Effector memory CD4-positive, alpha-beta T cell (primary cell): ENCODE measurements at regions not wholly inside any gene's neighbourhood (a gene's known extent, or its start where the extent isn't known, plus 50 kb on each side); places are given as distances from the start of the nearest gene placed in this dataset.

Experiments
- DNase-seq, 3 donors: peaks; one replicate each; pipeline ENCODE4 v3.0.0-alpha.2; 2020
- H3K27ac ChIP-seq: 2 replicates; pipeline ENCODE4 v1.7.0; 2013; ENCODE audit warnings: mild to moderate bottlenecking, low read length, moderate library complexity; ENCODE audit not compliant: insufficient read depth, poor library complexity, severe bottlenecking
- H3K27me3 ChIP-seq: replicated peaks from 2 replicates; pipeline ENCODE4 v1.7.0; 2013; ENCODE audit warnings: mild to moderate bottlenecking, low read length; ENCODE audit not compliant: insufficient read depth, control insufficient read depth, poor library complexity, severe bottlenecking
- H3K36me3 ChIP-seq: 2 replicates; pipeline ENCODE4 v1.7.0; 2013; ENCODE audit warnings: mild to moderate bottlenecking, low read length, moderate library complexity; ENCODE audit not compliant: control insufficient read depth, insufficient read depth
- H3K4me1 ChIP-seq: 2 replicates; pipeline ENCODE4 v1.7.0; 2013; ENCODE audit warnings: low read length, mild to moderate bottlenecking; ENCODE audit not compliant: control insufficient read depth, insufficient read depth, poor library complexity, severe bottlenecking
- H3K4me3 ChIP-seq: 2 replicates; pipeline ENCODE4 v1.7.0; 2013; ENCODE audit warnings: low read length, low read depth, mild to moderate bottlenecking; ENCODE audit not compliant: insufficient read depth, poor library complexity, severe bottlenecking
- H3K9me3 ChIP-seq: 2 replicates; pipeline ENCODE4 v1.7.0; 2013; ENCODE audit warnings: mild to moderate bottlenecking, low read length, moderate library complexity; ENCODE audit not compliant: control insufficient read depth

GRCh38 chr5:99901972-99902371, 633.2 kb upstream of the FAM174A start:
- DNase-seq = no peak
- Histone ChIP-seq H3K27me3 (no peaks in the 10 kb centered on the region), H3K4me3 (no peak overlapping the region), H3K9me3 (no peaks in the 10 kb centered on the region), H3K36me3 (no peaks in the 10 kb centered on the region), H3K27ac (no peak overlapping the region), H3K4me1 (no peaks in the 10 kb centered on the region)

GRCh38 chr5:99900302-99900852, 634.8 kb upstream of the FAM174A start:
- no peaks in the 10 kb centered on the region for H3K27me3 ChIP-seq
- H3K36me3 ChIP-seq = no peaks in the 10 kb centered on the region
- H3K9me3 ChIP-seq = no peaks in the 10 kb centered on the region
- H3K27ac ChIP-seq = no peak overlapping the region
- H3K4me3 ChIP-seq = no peak overlapping the region
- no peaks in the 10 kb centered on the region for H3K4me1 ChIP-seq
- DNase-seq = no peak

DNA sequence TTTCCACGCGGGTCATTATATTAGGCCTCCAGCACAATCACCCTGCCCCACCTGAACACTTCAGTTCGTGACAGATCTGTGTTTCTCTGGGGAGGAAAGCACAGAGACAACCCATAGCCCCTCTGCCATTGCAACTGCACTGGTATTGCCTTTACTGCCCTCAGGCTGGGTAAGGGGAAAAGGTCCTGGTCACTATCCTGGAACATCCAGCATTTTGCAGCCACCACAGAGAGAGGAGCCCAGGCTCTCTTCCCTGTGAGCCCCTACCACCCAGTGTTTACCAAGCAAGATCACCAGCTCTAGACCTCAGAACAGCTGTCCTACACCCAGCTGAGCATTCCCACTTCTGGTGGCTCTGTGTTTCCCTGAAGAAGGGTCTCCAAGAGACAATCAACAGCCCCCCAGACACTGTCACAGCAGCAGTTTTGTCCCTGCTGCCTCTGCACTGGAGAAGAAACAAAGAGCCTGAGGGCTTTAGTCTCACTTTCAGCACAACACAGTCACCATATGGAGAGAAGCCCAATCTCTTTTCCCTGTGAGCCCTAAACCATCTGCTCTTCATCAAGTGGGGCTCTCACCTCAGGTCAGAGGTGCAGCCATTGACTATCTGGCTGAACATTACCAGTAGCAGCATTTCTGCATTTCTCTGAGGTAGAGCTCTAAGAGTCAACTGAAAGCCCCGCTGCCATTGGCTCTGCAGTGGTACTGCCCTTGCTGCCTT, 655.2 kb upstream of the FAM174A start:
- Histone ChIP-seq H3K4me1 (no peaks in the 10 kb centered on the region), H3K27ac (no peak overlapping the region), H3K4me3 (no peak overlapping the region), H3K9me3 (no peaks in the 10 kb centered on the region), H3K36me3 (no peaks in the 10 kb centered on the region), H3K27me3 (no peaks in the 10 kb centered on the region)
- no peak for DNase-seq

DNA sequence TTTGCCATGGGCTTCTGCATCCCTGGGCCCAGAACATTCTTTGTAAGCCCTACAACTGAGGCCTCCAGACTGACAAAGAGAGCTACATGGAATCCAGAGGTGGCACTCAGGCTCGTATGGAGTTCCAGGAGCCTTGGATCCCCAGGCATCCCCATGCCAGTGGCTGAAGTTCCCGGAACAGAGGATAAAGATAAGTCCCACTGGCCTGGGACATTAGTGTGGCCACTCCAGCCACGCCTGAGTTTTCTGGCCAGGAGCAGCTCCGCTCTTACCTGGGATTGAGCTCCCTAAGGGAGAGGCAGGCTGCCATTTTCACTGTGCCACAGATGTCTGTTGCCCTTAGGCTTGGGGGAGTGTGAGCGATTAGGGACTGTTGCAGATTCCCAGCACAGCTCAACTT, 656.3 kb upstream of the FAM174A start:
- H3K4me1 ChIP-seq = no peaks in the 10 kb centered on the region
- H3K4me3 ChIP-seq = no peak overlapping the region
- DNase-seq = no peak
- H3K9me3 ChIP-seq = no peaks in the 10 kb centered on the region
- H3K27ac ChIP-seq = no peak overlapping the region
- no peaks in the 10 kb centered on the region for H3K27me3 ChIP-seq
- no peaks in the 10 kb centered on the region for H3K36me3 ChIP-seq

- DNase-seq = no peak
These were observed 668.4 kb upstream of the FAM174A start for GRCh38 chr5:99866740-99867139.

GRCh38 chr5:99865159-99865558, 670.0 kb upstream of the FAM174A start:
- Histone ChIP-seq H3K27ac (no peak overlapping the region), H3K9me3 (no peaks in the 10 kb centered on the region), H3K36me3 (no peaks in the 10 kb centered on the region), H3K4me3 (no peak overlapping the region), H3K4me1 (no peaks in the 10 kb centered on the region), H3K27me3 (no peaks in the 10 kb centered on the region)
- no peak for DNase-seq

More at GRCh38 chr5:99866740-99867139, 668.4 kb upstream of the FAM174A start:
- no peaks in the 10 kb centered on the region for H3K9me3 ChIP-seq
- H3K4me3 ChIP-seq = no peak overlapping the region
- no peak overlapping the region for H3K27ac ChIP-seq
- no peaks in the 10 kb centered on the region for H3K36me3 ChIP-seq
- H3K4me1 ChIP-seq = no peaks in the 10 kb centered on the region
- H3K27me3 ChIP-seq = no peaks in the 10 kb centered on the region

DNA sequence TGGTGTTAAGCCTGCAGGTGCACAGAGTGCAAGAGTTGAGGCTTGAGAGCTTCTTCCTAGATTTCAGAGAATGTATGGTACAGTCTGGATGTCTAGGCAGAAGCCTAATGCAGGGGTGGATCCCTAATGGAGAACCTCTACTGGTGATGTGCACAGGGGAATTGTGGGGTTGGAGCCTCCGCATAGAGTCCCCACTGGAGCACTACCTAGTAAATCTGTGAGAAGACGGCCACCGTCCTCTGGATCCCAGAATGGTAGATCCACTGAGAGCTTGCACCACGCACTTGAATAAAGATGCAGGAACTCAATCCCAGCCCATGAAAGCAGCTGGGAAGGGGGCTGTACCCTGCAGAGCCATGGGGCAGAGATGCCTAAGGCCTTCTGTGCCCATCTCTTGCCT, 699.4 kb upstream of the FAM174A start:
- no peak overlapping the region for H3K27ac ChIP-seq

DNA sequence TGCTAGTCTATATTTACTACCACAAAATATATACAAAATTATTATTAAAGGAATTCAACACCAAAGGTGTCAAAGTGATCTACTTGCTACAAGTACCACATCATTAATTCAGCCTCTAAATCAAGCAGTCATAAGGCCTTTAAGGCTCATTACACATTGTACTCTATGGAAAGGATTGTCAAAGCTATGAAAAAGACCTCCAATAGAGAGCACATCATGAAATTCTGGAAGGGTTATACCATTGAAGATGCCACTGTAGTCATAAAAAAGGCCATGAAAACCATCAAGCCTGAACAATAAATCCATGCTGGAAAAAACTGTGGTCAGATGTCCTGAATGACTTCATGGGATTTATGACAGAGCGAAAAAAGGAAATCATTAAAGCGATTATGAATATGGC, 708.0 kb upstream of the FAM174A start:
- no peaks in the 10 kb centered on the region for H3K36me3 ChIP-seq
- H3K27me3 ChIP-seq = no peaks in the 10 kb centered on the region
- no peaks in the 10 kb centered on the region for H3K4me1 ChIP-seq
- no peak overlapping the region for H3K27ac ChIP-seq
- no peak for DNase-seq
- H3K9me3 ChIP-seq = no peaks in the 10 kb centered on the region
- no peak overlapping the region for H3K4me3 ChIP-seq

More for the DNA sequence above, 699.4 kb upstream of the FAM174A start:
- DNase-seq = no peak
- no peak overlapping the region for H3K4me3 ChIP-seq
- no peaks in the 10 kb centered on the region for H3K4me1 ChIP-seq
- no peaks in the 10 kb centered on the region for H3K36me3 ChIP-seq
- no peaks in the 10 kb centered on the region for H3K27me3 ChIP-seq
- H3K9me3 ChIP-seq = no peaks in the 10 kb centered on the region

GRCh38 chr5:99817796-99818195, 717.4 kb upstream of the FAM174A start:
- H3K4me3 ChIP-seq = no peak overlapping the region
- DNase-seq = no peak
- no peaks in the 10 kb centered on the region for H3K36me3 ChIP-seq
- no peaks in the 10 kb centered on the region for H3K9me3 ChIP-seq
- H3K27me3 ChIP-seq = no peaks in the 10 kb centered on the region
- H3K27ac ChIP-seq = no peak overlapping the region
- H3K4me1 ChIP-seq = no peaks in the 10 kb centered on the region

DNA sequence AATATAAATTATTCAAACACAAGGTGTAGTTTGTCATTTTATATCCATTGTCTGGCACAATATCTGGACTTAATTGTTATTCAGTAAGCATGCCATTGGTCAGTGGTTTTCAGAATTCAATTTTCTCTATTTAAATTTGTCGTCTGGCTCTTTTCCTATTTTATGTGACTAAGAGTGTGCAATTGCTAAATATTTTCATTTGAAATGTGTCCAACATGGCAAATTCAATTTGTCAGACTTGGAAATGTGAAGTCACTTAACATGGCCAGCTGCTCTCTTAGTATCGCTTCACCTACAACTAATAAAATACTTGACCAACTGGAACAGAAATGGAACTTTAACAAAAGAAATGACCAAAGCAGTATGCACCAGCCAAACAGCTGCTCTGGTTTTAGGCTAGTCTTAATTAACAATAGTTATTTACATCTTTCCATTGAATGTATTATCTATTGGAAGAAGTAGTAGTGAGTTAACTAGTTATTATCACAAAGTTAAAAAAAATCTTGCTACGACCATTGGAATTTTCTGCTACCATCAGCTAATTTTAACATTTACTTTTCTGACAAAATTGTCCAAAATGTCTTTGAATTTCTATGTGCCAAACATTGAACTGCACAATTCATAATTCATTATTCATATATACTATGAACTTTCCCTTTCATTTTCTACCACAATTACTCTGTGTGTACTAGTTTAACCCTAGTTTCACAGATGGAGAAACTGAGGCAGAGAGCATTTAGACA, 720.7 kb upstream of the FAM174A start:
- no peaks in the 10 kb centered on the region for H3K27me3 ChIP-seq
- H3K4me3 ChIP-seq = no peak overlapping the region
- H3K27ac ChIP-seq = no peak overlapping the region
- H3K36me3 ChIP-seq = no peaks in the 10 kb centered on the region
- H3K4me1 ChIP-seq = no peaks in the 10 kb centered on the region
- DNase-seq = no peak
- no peaks in the 10 kb centered on the region for H3K9me3 ChIP-seq
